K562 (cell line): ENCODE measurements at regions not wholly inside any gene's neighbourhood (a gene's known extent, or its start where the extent isn't known, plus 50 kb on each side); places are given as distances from the start of the nearest gene placed in this dataset.

ENCODE experiments used
- CHD7 ChIP-seq: fragments of 200-600 bp; sonication (generic); IDR thresholded peaks from one replicate; pipeline ENCODE4 v1.6.1; 2012; ENCODE audit warnings: mild to moderate bottlenecking, low read depth, low read length, inconsistent platforms
- GTF3C2 ChIP-seq: IDR thresholded peaks from 3 replicates; pipeline ENCODE4 v1.6.1; 2011; ENCODE audit warnings: borderline replicate concordance, mild to moderate bottlenecking, moderate library complexity; ENCODE audit not compliant: insufficient read length; ENCODE audit errors: extremely low read depth
- MTA2 ChIP-seq: fragments of 450-650 bp; IDR thresholded peaks from 2 replicates; pipeline ENCODE4 v1.6.1; 2016; ENCODE audit warnings: low read depth
- SIX5 ChIP-seq, 2 experiments: IDR thresholded peaks; 2 replicates each; pipeline ENCODE4 v1.6.1; 2011; ENCODE audit warnings: low read length in 2 of 2, borderline replicate concordance in 1 of 2, low read depth in 1 of 2, mild to moderate bottlenecking in 1 of 2, moderate library complexity in 1 of 2; ENCODE audit not compliant: insufficient read depth in 1 of 2
- ZNF239 ChIP-seq: fragments of 250-450 bp; sonication (Bioruptor Pico); IDR thresholded peaks from 2 replicates; pipeline ENCODE4 v1.4.0; 2020; ENCODE audit warnings: mild to moderate bottlenecking
- ZNF79 ChIP-seq: fragments of 250-450 bp; sonication (Bioruptor Pico); IDR thresholded peaks from 2 replicates; pipeline ENCODE4 v1.4.0; 2020; ENCODE audit warnings: low read depth, mild to moderate bottlenecking, moderate library complexity

- TF ChIP-seq CHD7 (no peak), SIX5 (IDR thresholded peaks at IDR 0.05; ENCODE audit: borderline replicate concordance in 1 of 2, insufficient read depth in 1 of 2, low read depth in 1 of 2, low read length in 2 of 2) (no peak), ZNF239 (no peak), MTA2 (no peak), ZNF79 (no peak), GTF3C2 (no peak)
Observed at GRCh38 chr3:106936337-106936736, 440.9 kb upstream of the CCDC54 start (continued).
